Muscle of back (tissue), 3 donors: ENCODE measurements at regions not wholly inside any gene's neighbourhood (a gene's known extent, or its start where the extent isn't known, plus 50 kb on each side); places are given as distances from the start of the nearest gene placed in this dataset.
"Not testable (repeated sequence)": the region's sequence is repeated elsewhere in the genome, so short reads cannot be mapped to it uniquely, and the experiment has no call there.

ENCODE experiments used
- DNase-seq, 3 donors: peaks; one replicate each; pipeline versions ENCODE4 v3.0.0 to v3.0.0-alpha.2; 2013

DNA sequence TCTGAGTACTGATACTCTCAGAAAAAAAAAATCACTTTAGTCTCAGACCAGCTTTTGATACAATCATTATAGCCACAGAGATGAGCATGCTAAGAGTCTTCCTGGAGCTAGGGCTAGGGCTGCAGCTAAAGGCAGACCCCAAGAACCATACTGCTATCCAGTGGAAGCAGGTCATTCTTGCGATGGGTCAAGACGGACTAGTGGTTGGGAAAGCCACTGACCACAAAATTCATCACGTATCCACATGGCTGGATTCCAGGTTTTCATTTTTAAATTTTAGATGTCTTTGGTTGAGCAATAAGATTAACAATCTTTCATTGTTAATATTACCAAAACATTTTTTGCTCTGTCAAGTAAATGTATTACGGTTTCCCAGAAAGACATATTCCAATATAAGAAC is 598.1 kb downstream of the DNAH5 start:
- DNase-seq, result no peak

DNA sequence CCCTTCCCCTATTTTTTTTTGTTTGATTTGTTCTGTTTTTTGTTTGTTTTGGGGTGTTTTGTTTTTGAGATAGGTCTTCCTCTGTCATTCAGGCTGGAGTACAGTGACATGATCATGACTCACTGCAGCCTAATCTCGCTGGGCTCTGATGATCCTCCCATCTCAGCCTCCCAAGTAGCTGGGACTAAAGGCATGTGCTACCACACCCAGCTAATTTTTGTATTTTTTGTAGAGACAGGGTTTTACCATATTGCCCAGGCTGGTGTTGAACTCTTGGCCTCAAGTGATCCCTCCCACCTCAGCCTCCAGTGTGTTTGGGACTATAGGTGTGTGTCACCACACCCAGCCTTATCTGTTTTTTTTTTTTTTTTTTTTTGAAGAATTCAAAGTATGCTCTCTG is 605.4 kb downstream of the DNAH5 start:
- no peak for DNase-seq

DNA sequence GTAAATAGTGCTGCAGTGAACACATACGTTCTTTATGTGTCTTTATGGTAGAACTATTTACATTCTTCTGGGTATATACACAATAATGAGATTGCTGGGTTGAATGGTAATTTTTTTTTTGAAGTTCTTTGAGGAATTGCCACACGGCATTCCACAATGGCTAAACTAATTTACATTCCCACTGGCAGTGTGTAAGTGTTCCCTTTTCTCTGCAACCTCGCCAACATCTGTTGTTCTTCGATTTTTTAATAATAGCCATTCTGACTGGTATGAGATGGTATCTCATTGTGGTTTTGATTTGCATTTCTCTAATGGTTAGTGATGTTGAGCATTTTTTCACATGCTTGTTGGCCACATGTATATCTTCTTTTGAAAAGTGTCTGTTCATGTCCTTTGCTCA is 609.5 kb downstream of the DNAH5 start:
- not testable (repeated sequence) for DNase-seq

DNA sequence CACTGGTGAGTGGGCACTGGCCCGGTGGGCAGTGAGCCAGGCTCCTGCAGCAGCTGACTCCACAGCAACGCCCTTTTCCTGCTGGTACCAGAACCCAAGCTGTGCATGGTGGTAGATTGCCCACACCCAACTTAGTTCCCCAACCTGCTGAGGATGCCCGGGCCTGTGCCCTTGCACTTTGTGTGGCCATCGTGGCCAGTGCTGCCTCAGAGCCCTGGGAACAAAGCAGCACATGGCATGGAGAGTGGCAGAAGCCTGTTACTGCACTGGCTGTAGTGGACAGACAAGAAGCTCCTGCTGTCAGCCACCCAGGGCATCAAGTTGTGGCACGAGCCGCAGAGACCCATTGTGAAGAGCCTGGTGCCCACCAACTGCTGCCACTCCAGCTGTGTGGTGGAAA is 612.9 kb downstream of the DNAH5 start:
- DNase-seq, result peak in 1 of 3 donors; percentile 1

DNA sequence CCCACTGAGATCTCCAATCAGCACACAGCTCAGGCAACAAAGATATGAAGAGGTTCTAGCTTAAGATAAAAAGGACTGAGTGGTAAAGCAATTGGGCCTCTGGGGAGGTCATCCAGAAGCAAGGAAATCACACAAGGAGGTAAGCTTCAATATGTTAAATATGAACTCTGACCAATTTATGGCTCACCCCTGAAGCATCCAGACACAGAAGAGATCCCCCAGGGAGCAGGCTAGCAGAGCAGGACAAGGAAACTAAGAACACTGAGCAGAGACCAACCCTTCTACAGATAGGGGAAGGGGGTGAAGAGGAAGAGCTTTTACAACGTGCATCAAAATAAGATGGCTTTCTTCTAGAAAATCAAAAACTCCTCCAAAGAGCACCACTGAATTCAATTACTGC is 616.2 kb downstream of the DNAH5 start:
- DNase-seq, result no peak

DNA sequence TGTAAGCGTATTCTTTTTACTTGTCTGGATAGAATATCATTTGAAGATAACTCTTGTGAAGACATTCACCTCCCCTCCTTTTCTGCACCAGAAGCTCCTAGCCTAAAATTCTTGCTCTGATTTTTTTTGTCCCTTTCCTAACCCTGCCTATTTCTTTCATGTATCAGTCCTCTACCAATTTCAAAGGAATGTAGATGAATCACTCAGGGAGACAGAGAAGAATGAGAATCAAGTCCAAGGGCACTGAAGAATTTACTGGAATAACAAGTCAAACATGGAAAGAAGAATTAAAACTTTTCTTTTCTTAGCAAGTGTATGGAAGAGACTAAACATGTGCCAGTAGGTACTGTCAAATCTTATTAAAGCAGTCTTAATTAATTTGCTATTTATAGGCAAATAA is 618.7 kb downstream of the DNAH5 start:
- no peak for DNase-seq

DNA sequence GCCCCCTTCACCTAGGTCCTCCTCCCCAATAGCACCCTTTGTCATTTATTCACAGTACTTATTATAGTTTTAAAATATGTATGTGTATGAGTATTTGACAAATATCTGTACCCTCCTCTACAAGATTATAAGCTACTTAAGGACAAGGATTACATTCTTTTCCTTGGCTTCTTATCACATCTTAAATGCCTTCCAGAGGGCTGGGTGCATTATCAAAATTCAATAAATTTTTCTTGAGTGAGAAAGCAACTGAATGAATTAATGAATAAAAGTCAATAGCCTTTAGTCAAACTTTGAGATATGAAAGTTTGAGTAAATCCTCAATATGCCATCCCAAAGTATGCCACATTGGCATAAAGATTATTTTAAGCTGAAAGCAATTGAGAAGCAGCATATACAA is 621.7 kb downstream of the DNAH5 start:
- DNase-seq, result no peak

DNA sequence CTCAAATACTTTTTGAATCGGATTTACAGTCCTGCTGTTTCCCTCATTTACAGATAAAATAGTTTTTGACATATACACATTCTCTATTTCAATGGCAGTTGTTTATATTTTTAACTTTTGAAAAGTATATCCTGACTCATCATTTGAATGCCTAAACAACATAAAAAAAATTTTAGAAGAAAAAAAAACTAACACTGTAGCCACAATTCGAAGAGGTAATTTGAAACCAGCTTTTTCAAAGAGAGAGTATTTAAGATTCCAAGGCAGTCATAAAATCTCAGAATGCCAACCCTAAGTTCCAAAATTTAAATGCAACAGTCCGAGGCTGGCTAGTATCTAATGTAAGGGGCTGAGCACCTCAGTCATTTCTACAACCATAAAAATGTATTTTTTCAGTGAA is 626.8 kb downstream of the DNAH5 start:
- no peak for DNase-seq

DNA sequence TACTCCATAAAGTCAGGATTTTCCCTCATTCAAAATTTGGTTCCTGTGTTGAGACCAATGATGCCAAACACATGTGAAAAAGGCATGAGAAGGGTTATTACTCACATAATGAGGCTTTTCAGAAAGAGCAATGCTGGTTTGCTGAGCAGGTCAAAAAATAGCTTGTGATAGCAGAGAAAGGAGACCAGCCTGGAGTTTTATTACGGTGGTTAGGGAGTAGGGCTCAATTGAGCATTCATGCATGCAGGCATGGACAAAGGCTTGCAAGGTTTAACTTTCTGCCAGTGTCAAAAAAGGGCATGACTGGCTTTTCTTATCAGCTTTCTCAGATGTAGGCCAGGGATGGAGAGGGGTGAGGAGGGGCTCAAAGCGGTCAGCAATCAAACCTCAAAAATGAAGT is 628.3 kb downstream of the DNAH5 start:
- DNase-seq, result no peak

DNA sequence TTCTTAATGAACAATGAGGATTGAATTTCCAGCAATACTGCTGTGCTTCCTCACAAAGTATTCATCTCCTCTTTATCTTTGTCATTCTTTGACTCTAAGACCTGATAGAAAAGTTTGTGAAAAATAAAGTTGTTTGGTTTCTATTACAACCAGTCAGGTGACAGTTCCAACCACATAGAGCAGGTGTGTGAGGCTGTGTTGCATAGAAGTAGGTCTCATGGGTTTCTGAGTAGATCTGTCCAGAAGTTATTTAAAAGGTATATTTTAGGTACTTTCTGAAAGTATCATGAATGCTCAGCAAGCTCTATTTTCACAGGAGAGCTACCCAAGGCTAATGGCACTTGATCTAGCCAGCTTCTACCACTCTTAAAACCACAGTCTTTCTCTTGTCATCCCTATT is 637.0 kb downstream of the DNAH5 start:
- no peak for DNase-seq

DNA sequence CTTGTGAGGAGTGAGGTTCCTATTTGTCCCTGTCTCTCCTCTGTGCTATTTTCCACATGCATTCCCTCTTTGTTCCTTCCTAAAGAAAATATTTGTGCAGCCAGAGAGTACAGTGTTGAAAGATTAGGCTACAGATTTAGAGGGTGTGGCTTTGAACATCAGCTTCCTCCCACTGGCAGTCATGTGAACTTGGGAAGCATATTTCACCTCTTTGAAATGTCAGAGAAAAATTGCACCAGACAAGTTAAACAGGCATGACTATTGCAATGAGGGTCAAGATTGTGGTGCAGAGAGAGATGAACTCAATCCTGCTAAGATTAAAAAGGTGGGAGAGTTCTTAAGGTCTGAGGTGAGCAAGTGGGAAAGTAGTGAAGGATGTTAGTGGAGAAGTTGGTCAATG is 641.0 kb downstream of the DNAH5 start:
- DNase-seq, result no peak

DNA sequence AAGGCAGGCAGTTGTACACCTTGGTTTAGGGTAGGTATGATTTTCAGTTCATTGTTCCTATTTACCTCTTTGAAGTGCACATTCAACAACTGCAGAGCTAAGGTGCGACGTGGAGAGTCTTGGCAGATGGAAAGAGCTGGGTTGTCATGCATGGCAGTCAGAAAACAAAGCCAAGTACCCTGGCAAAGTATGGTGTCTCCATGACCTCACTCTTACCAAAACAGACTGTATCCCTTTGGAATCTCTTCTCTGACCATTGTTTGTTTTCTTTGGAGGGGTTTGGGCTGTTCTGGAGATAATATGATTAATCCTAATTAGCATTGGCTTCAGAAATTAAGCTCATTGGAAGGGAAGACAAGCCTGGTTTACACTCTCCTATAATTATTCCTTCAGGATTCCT is 665.7 kb downstream of the DNAH5 start:
- no peak for DNase-seq

DNA sequence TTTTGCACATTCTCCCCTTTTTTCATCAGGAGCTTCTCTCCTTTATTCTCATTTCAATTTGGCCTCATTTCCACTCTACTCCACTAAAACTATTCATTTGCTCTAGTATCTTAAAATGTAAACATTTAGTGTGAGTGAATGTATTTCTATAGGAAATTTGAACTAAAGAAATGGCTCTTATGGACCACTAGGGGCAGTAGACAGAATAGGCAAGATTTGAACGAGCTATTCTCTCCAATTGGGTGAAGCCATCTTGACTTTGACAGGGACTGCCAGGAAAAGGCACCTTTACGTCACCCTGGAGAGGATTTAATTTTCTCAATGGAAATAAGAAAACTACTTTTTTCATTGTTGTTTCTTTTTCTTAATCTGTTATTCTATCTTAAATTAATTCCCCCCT is 666.3 kb downstream of the DNAH5 start:
- DNase-seq, result no peak

DNA sequence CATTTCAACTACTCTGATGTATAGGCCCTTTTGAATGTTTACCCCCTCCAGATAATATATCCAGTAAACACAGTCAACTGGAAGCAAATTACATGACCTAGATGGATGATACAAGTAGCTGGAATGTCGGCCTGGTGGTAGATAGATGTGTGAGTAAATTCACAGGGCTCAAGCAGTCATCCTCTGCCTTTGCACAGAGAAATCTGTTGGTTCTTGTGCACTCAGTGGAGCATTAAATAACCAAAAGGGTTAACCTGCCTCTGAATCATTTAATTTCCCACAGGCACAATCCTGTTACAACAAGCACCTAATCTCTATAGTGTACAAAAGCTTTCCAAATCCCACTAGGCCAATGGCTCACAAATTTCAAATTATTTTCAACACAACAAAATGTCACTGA is 668.3 kb downstream of the DNAH5 start:
- no peak for DNase-seq

DNA sequence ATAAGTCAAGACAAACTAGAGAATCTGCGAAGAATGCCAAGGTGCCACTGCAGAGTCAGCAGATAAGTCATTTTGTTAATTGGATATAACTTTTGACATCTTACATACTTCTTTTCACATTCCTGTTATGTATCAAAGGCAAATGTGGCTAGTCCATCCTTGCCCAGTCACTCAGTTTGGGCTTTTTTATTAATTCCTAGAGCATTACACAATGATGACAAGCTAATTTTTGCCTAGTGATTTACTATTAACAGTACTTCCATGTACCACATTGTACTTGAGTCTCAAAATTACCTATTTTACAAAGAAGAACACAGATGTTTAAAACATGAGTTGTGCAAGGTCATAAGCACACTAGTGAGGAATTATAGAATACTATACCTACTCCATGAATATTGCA is 680.8 kb downstream of the DNAH5 start:
- no peak for DNase-seq

DNA sequence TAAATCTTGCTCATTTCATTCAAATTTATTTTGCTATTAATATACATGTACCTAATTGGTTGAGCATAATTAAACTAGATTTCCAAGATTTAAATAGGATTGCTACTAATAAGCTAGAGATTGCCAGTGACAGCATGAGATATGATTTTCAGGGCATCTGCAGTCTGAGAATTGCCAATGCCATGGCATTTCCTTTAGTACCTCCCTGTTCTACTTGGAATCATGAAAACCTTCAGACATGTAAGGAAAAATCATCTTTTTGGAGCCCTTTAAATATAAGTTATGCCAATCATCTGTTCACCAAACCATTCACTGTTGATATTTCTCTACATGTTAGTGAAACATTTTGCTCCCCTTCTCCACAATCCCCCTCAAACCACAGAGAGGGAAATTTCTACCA is 691.4 kb downstream of the DNAH5 start:
- no peak for DNase-seq

DNA sequence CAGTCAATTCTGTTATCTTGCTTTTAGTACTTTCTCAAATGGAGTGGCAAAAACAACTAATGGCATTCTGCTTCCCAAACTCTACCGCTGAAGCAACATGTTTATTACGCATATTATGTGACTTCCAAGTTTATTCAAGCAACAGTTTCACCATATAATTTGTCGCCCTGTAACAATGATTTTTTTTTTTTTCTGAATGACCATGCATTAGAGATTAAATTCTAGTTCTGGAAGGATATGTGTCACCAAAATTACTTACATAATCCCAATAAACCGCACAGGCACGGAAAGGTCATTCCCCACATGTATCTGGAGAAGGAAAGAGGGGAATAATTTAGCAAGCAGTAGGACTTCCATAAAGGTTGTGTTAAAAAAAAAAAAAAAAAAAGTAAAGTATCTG is 691.8 kb downstream of the DNAH5 start:
- DNase-seq, result no peak

DNA sequence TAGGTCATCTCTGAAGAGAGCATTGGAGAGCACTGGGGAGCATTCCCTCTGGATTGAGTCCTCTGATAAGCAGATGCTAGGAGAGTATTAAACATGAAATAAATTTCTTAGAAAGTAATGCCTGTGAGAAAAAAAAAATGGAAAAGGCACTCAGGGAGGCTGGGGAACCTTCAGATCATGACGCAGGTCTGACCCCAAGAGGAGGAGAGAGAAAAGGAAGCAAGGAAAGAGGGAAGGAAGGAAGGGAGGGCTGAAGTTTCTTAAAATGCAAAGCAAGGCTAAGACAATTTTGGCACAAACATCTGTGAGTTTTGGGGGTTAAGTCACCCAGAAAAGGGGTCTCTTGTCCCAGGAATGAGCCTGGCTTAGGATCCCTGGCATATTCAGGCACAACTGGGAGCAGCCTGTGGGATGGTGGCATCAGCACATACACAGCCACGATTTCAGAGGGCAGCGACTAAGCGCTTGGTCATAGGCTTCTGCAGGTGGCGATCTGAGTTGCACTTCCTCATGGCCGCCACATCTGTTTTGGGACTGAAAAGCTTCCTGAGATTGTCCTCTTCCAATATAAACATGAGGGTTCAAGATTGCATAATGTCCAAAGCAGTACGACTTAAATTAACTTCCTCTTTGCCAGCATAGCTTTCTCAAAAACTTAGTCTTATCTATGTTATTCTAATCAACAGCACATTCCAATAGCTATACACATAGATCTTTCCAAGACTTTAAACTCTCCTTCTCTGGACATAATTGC is 692.7 kb downstream of the DNAH5 start:
- peak in 1 of 3 donors; percentile 15 for DNase-seq

DNA sequence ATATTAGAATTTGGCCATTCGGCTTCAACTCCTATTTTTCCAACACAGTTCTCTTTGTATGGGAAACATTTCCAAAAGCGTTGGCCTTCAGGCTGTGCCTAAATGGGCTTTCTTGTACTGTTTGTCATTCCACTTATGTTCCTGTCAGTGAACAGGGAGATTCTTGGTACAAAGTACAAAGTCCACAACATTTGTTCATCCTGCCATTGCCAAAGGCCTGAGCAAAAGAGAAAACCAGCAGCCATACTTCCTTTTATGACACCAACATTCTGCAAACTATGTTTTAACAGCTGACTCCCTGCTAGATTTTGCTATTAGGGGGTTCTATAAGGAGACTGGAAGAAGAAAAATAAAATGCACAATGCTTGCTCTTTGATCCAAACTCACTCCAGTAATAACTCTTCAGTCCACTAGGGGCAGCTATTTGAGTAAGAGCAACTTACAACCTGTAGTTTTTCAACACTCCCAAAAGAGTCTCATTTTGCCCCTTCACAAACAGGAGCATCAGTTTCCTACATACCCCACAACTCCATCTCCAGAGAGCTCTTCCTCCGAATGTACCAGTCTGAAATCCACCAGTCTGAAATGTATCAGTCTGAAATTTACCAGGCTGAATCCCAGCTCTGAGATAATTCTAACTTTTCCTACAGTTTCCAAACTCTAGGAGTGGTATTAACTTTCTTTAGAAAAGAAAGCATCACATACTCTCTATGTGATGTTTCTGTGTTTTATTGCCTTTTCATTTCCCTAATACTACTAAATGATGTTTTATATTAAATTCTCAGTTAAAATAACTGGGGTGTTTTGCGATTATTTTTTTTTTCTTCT is 693.8 kb downstream of the DNAH5 start:
- DNase-seq, result no peak

DNA sequence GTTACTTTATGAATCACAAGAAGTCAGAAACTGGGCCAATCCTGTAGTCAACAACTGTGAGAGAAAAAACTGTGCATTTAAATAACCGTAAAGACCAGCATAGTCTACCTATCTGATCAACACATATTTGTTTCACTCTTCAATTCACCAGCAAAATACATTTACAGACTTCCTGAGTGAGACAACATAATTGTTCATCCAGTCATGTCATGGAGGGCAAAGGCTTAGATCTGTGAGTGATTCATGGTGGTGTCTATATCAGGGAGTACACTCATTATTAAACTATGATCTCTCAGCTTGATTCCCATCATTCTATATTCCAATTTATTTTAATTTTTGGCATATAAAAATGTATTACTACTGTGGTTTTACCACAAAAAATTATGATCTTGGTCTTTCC is 694.6 kb downstream of the DNAH5 start:
- DNase-seq, result no peak

DNA sequence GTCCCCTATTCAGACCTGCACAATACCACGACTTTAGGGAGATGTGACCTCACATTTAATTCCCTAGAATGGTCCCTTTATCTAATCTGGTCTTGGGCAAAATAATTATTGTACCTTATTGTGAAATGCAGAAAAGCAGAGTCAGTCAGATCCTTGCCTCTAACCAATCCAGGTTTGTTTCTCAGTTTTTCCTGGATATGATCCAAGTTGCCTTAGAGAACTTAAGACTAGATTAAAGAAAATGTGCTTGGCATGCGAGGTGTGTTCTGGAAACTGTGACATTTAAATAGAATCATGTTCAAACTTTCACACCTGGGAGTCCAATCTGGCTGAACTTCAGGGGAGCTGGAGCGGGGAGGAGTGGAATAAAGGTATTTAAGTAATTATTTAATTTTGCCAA is 696.2 kb downstream of the DNAH5 start:
- DNase-seq, result peak in 1 of 3 donors; percentile 16

DNA sequence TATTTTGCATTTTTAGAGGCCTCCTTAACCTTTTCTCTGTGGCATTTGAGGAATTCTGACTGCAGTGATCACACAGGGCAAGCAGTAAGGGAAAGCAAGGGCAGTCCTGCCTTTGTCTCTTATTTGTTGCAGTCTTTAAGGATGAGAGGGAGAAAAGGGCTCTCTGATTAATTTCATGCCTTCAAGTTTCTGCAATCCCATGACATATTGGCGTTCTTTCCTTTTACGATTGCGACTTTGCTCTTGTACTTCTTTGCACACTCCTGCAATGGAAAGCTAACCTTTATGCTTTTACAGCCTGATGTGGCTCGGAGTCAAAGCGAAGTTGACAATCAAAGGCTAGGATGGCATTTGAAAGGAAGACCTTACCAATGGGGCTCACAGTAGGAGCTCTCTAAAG is 698.4 kb downstream of the DNAH5 start:
- no peak for DNase-seq

DNA sequence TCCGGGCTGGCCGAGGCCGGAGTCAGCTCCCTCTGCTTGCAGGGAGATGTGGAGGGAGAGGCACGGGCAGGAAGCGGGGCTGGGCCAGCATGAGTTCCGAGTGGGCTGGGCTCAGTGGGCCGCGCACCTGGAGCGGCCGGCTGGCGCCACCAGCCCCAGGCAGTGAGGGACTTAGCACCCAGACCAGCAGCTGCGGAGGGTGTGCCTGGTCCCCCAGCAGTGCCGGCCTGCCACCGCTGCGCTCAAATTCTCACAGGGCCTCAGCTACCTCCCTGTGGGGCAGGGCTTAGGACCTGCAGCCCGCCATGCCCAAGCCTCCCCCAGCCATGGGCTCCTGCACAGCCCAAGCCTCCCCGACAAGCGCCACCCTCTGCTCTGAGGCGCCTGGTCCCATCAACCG is 700.3 kb downstream of the DNAH5 start:
- no peak for DNase-seq

DNA sequence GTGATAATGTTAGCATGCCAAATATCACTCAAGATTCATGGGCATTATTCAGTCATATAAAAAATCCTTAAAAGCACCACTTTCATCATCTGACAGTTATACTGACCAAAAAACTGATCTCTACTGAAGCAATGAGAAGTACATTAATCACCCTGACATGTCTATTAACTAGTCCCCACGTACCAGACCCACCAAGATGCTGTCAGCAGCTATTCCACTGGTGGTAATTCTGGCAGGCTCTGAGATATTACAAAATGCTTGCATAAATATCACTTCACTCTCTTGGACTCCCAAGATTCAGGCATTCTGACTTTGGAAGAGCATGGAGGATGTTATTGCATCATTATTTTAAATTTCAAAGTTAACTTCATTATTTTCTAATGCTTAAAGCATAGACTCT is 717.0 kb downstream of the DNAH5 start:
- DNase-seq, result no peak
